Hindlimb muscle (tissue), 1 donor: ENCODE measurements at regions not wholly inside any gene's neighbourhood (a gene's known extent, or its start where the extent isn't known, plus 50 kb on each side); places are given as distances from the start of the nearest gene placed in this dataset.
"Not testable (repeated sequence)": the region's sequence is repeated elsewhere in the genome, so short reads cannot be mapped to it uniquely, and the experiment has no call there.

ENCODE experiments used
- DNase-seq: peaks from one replicate; pipeline ENCODE4 v3.0.0-alpha.2; 2013

GRCh38 chr4:118504927-118505326, 152.1 kb upstream of the PRSS12 start:
- DNase-seq: not testable (repeated sequence)

GRCh38 chr4:118505491-118505890, 152.7 kb upstream of the PRSS12 start:
- not testable (repeated sequence) for DNase-seq

GRCh38 chr4:118512870-118513269, 160.1 kb upstream of the PRSS12 start:
- not testable (repeated sequence) for DNase-seq

- not testable (repeated sequence) for DNase-seq
Observed at GRCh38 chr4:118514332-118514731, 161.5 kb upstream of the PRSS12 start.

DNA sequence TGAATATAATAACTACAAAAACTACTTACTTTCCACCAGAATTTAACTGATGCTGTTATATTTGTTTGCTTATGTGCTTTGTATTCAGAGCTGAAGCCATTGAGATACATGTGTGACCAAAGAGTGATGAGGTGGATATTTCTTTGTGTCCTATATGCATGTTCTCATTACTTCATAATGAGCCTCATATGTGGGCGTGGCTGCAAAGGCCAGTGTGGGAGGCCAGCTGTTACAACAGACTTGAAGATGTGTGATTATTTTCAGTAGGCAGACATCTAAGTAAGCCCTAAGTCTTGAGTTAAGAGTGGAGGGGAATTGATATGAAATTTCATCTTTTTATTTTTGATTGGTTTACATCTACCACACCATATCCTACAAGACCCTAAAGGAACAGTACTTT, 163.3 kb upstream of the PRSS12 start:
- DNase-seq: not testable (repeated sequence)

- DNase-seq: not testable (repeated sequence)
Observed at GRCh38 chr4:118530107-118530506, 155.1 kb upstream of the METTL14 start.

GRCh38 chr4:118531947-118532346, 153.2 kb upstream of the METTL14 start:
- not testable (repeated sequence) for DNase-seq

- not testable (repeated sequence) for DNase-seq
Observed at GRCh38 chr4:118535788-118536187, 149.4 kb upstream of the METTL14 start.

- not testable (repeated sequence) for DNase-seq
Observed at GRCh38 chr4:118539412-118540077, 145.6 kb upstream of the METTL14 start.

GRCh38 chr4:118556576-118556975, 128.6 kb upstream of the METTL14 start:
- not testable (repeated sequence) for DNase-seq

DNA sequence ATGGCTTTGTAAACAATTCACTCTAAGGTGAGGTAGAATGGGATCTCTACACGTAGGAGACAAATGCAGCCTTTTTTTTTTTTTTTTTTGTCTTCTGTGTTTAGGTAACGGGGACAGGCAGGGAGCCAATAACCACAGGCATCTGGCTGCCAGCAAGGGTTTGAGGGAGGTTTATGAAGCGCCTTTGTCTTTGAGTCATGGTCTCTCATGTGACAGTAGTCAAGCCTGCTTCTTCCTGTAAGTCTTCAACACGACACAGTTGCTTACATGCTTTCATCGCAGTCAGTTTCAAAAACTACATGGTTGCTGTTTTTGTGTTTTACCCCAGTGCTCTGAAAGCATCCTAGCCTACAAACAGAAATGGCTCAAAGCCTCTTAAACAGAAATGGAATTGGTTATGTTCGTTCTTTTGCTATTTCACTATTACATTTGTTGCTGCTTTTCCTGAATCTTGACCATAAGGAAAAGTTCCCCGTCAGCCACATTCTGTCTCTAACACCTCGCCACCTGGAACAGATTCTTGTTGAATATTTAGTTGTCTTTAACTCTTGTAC, 127.8 kb upstream of the METTL14 start:
- no peak for DNase-seq

- DNase-seq: not testable (repeated sequence)
Observed at GRCh38 chr4:118558188-118558587, 127.0 kb upstream of the METTL14 start.

DNA sequence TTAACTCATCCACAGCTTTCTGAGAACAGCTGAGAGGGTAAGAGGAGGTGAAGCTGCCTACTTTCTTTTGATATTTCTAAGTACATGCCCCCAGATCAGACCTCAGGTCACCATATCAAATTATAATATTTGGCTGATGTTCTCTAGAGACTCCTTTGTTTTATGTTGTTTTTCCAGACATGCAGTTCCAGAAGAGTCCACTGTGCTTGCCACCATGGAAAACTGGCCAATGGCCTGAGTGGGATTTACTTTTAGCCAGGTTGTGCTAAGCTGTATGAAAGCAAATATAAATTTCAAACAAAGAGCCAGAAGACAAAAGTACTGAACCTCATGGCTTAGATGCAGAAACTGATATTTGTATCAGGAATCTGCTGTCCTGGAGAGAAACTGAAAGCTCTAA, 123.6 kb upstream of the METTL14 start:
- not testable (repeated sequence) for DNase-seq

DNA sequence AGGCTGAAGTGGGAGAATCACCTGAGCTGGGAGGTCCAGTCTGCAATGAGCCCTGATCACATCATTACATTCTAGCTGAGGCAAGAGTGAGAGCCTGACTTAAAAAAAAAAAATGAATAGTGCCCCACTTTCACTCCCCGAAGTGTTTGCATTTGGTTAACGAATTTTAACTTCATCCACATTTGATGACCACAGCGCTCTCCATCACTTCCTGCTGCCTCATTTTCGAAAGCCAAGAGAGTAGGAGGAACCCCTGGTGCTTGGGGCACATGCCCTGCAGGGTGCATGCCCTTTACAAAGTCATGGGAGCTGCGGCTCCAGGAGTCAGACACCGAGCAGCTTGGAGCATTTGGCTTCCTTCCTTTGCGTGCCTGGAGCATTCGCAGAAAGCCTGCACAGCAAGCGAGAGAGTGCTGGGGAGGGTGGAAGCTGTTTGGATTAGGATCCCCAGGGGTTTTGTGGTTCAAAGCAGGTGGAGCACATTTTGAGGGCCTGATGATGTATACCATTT, 119.1 kb upstream of the METTL14 start:
- DNase-seq: not testable (repeated sequence)

GRCh38 chr4:118572991-118573390, 112.2 kb upstream of the METTL14 start:
- not testable (repeated sequence) for DNase-seq

- DNase-seq: not testable (repeated sequence)
Observed at GRCh38 chr4:118574251-118574913, 110.8 kb upstream of the METTL14 start.

GRCh38 chr4:118575057-118575456, 110.1 kb upstream of the METTL14 start:
- DNase-seq: not testable (repeated sequence)

DNA sequence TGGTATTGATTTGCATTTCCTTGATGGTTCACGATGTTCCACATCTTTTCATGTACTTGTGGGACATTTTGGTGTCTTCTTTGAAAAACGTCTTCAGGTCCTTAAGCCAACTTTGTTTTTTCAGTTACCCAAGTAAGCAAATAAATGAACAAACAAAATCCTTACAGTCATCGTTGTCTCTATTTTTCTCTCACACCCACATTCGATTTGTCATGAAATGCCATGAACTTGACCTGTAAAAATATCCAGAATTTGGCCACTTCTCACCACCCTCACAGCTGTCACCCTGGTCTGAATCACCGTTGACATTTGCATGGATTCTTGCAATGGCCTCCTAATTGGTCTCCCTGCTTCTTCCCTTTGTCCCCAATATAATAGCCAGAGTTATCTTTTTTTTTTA, 109.5 kb upstream of the METTL14 start:
- DNase-seq: not testable (repeated sequence)

- DNase-seq: not testable (repeated sequence)
Observed at GRCh38 chr4:118576709-118577219, 108.4 kb upstream of the METTL14 start.

GRCh38 chr4:118585015-118585414, 100.2 kb upstream of the METTL14 start:
- DNase-seq: no peak

- DNase-seq: no peak
Observed at GRCh38 chr4:118586357-118586790, 98.8 kb upstream of the METTL14 start.

DNA sequence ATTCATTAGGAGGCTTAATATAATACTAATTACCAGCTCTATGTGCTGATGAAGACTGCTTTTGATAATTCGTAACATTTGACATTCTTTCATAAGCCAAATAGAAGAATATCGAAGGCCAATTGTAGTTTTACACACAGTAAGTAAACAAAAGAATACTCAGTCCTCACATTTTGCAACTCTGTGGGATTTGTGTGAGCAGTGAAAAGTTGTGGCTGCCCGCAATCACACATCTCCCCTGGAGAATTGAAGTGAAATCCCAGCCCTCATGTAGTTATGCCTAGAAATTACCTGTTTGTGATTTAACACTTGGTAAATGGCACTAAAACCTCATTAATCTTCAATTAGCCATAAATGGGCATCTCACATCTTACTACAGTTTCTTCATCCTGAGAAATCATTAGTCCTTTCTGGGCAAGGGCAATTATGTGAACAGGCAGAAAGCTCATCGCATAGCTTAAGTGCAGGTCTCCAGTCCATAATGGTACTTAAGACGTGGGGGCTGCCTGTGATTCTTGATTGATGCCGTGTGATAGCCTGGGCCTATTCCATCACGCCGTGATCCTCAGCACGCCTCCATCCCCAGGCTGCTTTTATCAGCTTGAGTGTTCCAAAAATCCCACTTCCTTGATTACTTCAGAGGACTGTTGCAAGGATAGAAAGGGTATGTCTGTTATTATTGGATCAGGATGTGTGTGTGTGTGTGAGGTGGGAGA, 97.9 kb upstream of the METTL14 start:
- no peak for DNase-seq

DNA sequence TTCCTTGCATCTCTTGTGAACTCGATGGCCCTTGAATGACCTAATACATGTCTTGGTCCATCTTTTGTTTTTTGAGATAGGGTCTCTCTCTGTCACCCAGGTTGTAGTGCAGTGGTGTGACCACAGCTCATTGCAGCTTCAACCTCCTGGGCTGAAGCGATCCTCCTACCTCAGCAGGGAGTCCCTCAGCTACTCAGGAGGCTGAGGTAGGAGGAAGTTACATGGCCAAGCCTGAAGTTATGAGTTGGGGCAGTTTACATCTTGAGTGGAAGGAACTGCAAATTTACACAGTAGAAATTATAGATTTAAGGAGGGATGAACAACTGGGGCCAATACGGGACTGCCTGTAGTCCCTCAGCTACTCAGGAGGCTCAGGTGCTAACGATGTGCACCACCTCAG, 97.2 kb upstream of the METTL14 start:
- no peak for DNase-seq
